Embryonic facial prominence (tissue), 1 donor: ENCODE measurements at regions not wholly inside any gene's neighbourhood (a gene's known extent, or its start where the extent isn't known, plus 50 kb on each side); places are given as distances from the start of the nearest gene placed in this dataset.
"Not testable (repeated sequence)": the region's sequence is repeated elsewhere in the genome, so short reads cannot be mapped to it uniquely, and the experiment has no call there.

Source experiments
- DNase-seq: peaks from one replicate; pipeline ENCODE4 v3.0.0-alpha.2; 2016; ENCODE audit errors: extremely low spot score

GRCh38 chr1:60891281-60891680, 191.1 kb upstream of the NFIA start:
- no peak for DNase-seq

- DNase-seq: no peak
Observed at GRCh38 chr1:60890664-60891063, 191.7 kb upstream of the NFIA start.

- DNase-seq: no peak
Observed at GRCh38 chr1:60889709-60890108, 192.7 kb upstream of the NFIA start.

GRCh38 chr1:60888126-60888525, 194.2 kb upstream of the NFIA start:
- DNase-seq: no peak

- DNase-seq: no peak
Observed at GRCh38 chr1:60886793-60887331, 195.5 kb upstream of the NFIA start.

- no peak for DNase-seq
Observed at GRCh38 chr1:60886090-60886489, 196.3 kb upstream of the NFIA start.

GRCh38 chr1:60880202-60880601, 202.2 kb upstream of the NFIA start:
- DNase-seq: no peak

GRCh38 chr1:60878323-60878722, 204.0 kb upstream of the NFIA start:
- DNase-seq: no peak

GRCh38 chr1:60877376-60877775, 205.0 kb upstream of the NFIA start:
- DNase-seq: no peak

GRCh38 chr1:60876952-60877351, 205.4 kb upstream of the NFIA start:
- DNase-seq: no peak

GRCh38 chr1:60875138-60875537, 207.2 kb upstream of the NFIA start:
- DNase-seq: no peak

GRCh38 chr1:60874718-60875117, 207.6 kb upstream of the NFIA start:
- no peak for DNase-seq

GRCh38 chr1:60873396-60873795, 209.0 kb upstream of the NFIA start:
- DNase-seq: not testable (repeated sequence)

GRCh38 chr1:60872426-60873054, 209.8 kb upstream of the NFIA start:
- no peak for DNase-seq

GRCh38 chr1:60870269-60870865, 212.0 kb upstream of the NFIA start:
- no peak for DNase-seq

- DNase-seq: no peak
Observed at GRCh38 chr1:60868901-60869663, 213.3 kb upstream of the NFIA start.

GRCh38 chr1:60867782-60868181, 214.6 kb upstream of the NFIA start:
- no peak for DNase-seq

- DNase-seq: no peak
Observed at GRCh38 chr1:60866917-60867531, 215.3 kb upstream of the NFIA start.

- DNase-seq: no peak
Observed at GRCh38 chr1:60866226-60866900, 216.0 kb upstream of the NFIA start.

- DNase-seq: no peak
Observed at GRCh38 chr1:60865166-60865565, 217.2 kb upstream of the NFIA start.

- no peak for DNase-seq
Observed at GRCh38 chr1:60864722-60865121, 217.6 kb upstream of the NFIA start.

GRCh38 chr1:60863131-60863530, 219.2 kb upstream of the NFIA start:
- DNase-seq: no peak
